NOMO-1 treated with dmso at 0.1 percent for 144 hours (cell line): ENCODE measurements at regions not wholly inside any gene's neighbourhood (a gene's known extent, or its start where the extent isn't known, plus 50 kb on each side); places are given as distances from the start of the nearest gene placed in this dataset.
"Not testable (repeated sequence)": the region's sequence is repeated elsewhere in the genome, so short reads cannot be mapped to it uniquely, and the experiment has no call there.

Experiments used
- DNase-seq: peaks from one replicate; lab custom pipeline; 2025; ENCODE audit not compliant: unreplicated experiment; lab: John Stamatoyannopoulos, UW

GRCh38 chr2:185988907-185989306, 250.3 kb downstream of the FSIP2 start:
- not testable (repeated sequence) for DNase-seq

DNA sequence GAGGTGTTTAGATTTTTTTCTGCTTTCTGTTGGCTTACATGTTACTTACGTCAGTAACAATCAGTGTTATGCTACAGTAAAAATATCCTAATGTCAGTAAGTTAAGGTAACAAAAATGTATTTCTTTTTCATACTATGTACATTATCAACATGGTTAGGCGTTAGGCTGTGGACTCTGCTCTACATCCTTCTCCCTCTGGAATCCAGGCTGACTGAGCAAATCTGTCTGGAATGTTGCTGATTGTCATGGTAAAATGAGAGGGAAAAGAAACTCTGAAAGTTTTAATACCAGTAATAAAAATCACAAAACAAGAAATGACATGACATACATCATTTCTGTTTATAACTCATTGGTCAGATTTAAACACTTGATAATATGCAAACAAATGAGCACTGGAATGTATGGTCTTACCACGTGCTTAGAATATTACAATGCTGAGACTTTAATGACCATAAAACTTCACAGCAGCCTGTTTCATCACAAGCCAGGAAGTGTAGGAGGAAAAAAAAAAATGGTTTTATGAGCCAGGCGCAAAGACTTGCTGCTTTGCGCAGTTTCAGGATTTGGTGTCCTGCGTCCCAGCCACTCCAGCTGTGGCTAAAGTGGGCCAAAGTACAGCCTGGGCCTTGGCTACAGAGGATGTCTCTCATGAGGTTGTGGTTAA, 252.4 kb downstream of the FSIP2 start:
- DNase-seq: no peak

DNA sequence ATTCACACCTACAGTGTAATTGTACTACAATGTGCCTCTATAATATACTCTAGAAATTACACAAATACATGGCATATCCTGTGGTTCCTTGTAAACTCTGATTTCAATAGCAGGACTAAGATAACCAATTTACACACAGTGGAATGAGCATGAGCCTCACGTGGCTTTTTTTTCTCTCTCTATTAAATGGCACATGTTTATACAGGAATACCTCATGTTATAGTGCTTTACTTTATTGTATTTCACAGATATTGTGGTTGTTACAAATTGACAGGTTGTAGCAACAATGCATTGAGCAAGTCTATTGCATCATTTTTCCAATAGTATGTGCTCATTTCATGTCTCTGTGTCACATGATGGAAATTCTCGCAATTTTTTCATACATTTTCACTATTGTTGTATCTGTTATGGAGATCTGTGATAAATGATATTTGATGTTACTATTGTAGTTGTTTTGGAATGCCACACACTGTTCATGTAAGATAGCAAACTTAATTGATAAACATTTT, 260.0 kb downstream of the FSIP2 start:
- no peak for DNase-seq

DNA sequence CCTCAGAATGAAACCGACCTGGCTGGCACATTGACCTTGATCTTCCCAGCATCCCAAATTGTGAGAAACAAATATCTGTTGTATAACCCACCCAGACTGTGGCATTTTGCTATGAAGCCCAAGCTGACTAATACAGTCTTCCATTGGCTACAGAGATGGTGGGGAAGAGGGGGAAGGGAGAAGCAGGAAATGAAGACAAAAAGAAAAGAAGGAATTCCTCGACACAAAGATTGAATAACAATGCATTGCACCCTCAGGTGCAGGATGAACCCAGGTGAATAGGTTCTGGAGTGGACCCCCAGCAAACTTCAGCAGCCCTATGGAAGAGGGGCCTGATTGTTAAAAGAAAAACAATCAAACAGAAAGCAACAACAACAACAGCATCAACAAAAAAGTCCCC, 270.7 kb downstream of the FSIP2 start:
- no peak for DNase-seq

- no peak for DNase-seq
Observed at GRCh38 chr2:186017278-186017677, 278.7 kb downstream of the FSIP2 start.

GRCh38 chr2:186024921-186025320, 286.3 kb downstream of the FSIP2 start:
- DNase-seq: no peak

GRCh38 chr2:186027922-186028321, 289.3 kb downstream of the FSIP2 start:
- DNase-seq: no peak

- no peak for DNase-seq
Observed at GRCh38 chr2:186031229-186031628, 292.6 kb downstream of the FSIP2 start.

DNA sequence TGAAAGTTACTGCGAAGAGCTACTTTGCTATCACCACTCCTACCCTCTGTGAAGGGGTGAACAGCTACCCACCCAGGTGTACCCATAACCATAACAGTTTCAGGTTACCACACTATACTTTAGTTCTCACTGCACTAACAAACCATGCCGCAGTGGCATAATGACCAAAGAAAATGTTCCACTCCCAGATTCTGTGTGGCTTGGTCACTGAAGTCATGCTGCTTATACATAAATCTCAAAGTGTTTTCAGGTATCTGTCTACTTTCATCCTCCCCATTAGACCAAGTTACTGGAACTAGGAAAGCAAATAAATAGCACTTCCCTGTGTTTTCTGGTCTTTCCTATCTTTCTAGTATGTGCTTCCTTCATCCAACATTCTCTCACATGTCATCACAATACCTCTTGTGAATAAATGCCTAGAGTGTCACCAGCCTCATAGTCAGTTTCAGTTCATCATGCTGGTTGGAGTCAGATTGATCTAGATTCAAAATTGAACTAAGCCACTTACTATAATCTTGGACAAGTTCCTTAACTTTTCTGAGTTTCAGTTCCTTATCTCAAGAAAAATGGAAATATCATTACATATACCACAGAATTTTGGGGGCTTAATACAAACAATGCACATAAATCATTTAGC, 293.6 kb downstream of the FSIP2 start:
- no peak for DNase-seq

- DNase-seq: no peak
Observed at GRCh38 chr2:186032930-186033329, 294.3 kb downstream of the FSIP2 start.

GRCh38 chr2:186033541-186033940, 294.9 kb downstream of the FSIP2 start:
- no peak for DNase-seq

- no peak for DNase-seq
Observed at GRCh38 chr2:186036862-186037449, 298.4 kb downstream of the FSIP2 start.

- no peak for DNase-seq
Observed at GRCh38 chr2:186042207-186043028, 303.8 kb downstream of the FSIP2 start.

- no peak for DNase-seq
Observed at GRCh38 chr2:186044761-186045160, 306.2 kb downstream of the FSIP2 start.

GRCh38 chr2:186052930-186053329, 314.3 kb downstream of the FSIP2 start:
- DNase-seq: no peak

DNA sequence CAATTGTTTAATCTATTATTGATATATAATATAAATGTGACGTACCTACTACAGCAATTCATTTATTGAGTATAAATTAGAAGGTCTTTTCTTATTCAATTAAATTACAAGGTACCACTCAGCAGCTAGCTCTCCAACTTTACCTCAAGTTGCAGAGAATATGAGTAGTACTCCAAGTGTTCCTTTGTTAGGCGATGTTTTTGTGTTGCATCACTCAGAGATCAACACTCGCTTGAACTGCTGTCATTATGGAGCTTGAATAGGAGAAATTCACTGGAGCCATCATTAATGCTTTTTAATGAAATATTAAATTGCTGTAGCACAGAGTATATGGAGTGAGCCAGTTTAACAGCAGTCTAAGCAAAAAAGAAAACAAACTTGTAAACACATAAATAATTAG, 320.0 kb downstream of the FSIP2 start:
- no peak for DNase-seq

DNA sequence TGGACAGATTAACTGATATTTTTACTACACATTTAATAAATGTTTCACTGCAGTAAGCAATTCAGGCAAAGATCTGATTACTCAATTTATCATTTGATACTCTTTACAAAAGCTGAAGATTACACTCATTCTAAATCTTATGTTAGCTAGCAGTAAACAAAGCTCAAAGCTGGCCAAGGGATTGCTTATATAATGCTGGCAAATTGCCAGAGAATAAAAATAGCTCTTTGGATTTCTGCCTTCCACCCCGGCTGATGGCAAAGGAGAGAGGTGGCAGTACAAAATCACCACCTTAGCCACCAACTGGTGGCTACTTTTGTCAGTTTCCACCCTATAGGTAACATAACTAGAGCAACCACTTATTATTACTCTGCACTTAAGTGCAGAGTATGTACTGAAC, 320.5 kb downstream of the FSIP2 start:
- no peak for DNase-seq

- no peak for DNase-seq
Observed at GRCh38 chr2:186060744-186061440, 322.3 kb downstream of the FSIP2 start.

DNA sequence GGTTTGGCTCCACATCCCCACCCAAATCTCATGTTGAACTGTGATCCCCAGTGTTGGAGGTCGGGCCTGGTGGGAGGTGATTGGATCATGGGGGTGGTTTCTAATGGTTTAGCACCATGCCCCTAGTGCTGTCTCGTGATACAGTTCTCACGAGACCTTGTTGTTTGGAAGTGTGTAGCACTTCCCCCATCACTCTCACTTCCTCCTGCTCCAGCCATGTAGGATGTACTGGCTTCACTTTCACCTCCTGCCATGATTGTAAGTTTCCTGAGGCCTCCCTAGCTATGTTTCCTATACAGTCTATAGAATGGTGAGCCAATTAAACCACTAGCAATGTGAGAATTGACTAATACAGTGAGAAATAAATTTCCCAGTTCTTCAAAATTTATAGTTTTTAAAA, 325.9 kb downstream of the FSIP2 start:
- DNase-seq: no peak

DNA sequence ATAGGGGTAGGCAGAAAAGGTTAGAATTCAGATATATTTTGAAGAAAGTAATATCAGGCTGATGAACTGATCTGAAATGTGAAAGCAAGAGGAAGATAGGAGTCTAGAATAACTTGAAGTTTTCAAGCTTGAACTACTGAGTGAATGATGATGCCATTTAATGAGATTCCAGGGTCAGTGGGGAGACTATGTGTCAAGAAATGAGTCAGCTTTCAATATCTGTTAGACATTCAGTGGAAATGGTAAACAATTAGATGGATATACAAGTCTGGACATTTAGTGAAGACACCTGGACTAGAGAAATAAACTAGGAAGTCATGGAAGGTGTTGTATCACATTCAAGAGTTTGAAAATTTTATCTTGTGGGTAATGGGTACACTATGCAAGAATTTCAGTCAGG, 326.9 kb downstream of the FSIP2 start:
- no peak for DNase-seq
